ENCODE measurements at regions not wholly inside any gene's neighbourhood (a gene's known extent, or its start where the extent isn't known, plus 50 kb on each side); places are given as distances from the start of the nearest gene placed in this dataset.

DNA sequence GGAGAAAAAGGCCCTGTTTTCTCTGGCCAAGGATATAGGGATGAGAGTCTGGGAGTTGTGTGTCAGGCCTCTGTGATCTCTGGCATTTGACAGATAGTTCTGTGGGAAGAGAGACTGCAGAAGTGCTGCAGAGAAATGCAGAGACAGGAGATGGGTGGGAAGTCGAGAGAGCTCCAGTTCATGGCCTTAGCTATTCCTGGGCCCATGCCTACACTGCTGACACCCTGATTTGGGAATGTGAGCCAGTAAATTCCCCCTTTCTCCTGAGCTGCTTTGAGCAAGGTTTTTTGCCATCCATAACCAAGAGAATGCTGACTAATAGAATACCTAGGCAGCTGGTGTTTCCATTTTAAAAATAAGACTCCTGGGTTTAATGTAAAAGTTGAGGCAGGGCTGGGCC is 59.3 kb downstream of the EBLN2 start:
- no peak overlapping the region for H3K4me3 Mint-ChIP-seq (ENCODE audit: unreplicated experiment)
- no peak for DNase-seq
- no peaks in the 10 kb centered on the region for H3K9me3 Mint-ChIP-seq (ENCODE audit: unreplicated experiment)
- no peak for TF ChIP-seq CTCF (IDR thresholded peaks at IDR 0.05; ENCODE audit: partially characterized antibody, unreplicated experiment)
- no peak overlapping the region for H3K27ac Mint-ChIP-seq (ENCODE audit: unreplicated experiment)
- H3K4me1 Mint-ChIP-seq (ENCODE audit: low read depth, unreplicated experiment), result no peaks in the 10 kb centered on the region
- no peaks in the 10 kb centered on the region for H3K27me3 Mint-ChIP-seq (ENCODE audit: unreplicated experiment)
- H3K36me3 Mint-ChIP-seq (ENCODE audit: unreplicated experiment), result no peaks in the 10 kb centered on the region

DNA sequence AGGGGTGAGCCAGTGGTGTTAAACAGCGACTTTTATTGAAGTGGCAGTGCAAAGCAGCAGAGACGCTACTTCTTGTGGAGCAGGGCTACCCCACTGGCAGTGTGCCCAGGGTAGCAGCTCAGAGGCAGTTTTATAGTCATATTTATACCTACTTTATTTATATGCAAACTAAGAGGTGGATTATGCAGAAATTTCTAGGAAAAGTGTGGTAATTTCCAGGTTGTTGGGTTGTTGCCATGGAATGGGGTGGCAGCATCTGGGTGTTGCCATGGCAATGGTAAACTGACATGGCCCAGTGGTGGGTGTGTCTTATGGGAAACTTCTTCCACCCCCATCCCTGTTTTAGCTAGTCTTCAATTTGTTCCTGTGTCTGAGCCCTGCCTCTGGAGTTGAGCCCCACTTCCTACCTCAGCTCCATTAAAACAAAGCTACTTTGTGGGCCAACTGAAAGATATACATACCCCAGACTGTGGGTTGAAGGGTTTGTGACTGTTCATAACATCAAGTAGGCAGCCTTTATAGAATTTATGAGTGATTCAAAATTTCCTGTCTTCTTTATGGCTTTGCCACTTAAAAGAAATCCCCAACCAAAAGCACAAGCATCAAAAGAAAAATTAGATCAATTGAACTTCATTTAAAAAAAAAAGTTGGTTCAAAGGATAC is 60.3 kb downstream of the EBLN2 start:
- Mint-ChIP-seq H3K27ac (ENCODE audit: unreplicated experiment) (no peak overlapping the region), H3K9me3 (ENCODE audit: unreplicated experiment) (no peaks in the 10 kb centered on the region), H3K4me1 (ENCODE audit: low read depth, unreplicated experiment) (no peaks in the 10 kb centered on the region), H3K36me3 (ENCODE audit: unreplicated experiment) (no peaks in the 10 kb centered on the region), H3K4me3 (ENCODE audit: unreplicated experiment) (no peak overlapping the region), H3K27me3 (ENCODE audit: unreplicated experiment) (no peaks in the 10 kb centered on the region)
- TF ChIP-seq CTCF (IDR thresholded peaks at IDR 0.05; ENCODE audit: partially characterized antibody, unreplicated experiment), result no peak
- no peak for DNase-seq

DNA sequence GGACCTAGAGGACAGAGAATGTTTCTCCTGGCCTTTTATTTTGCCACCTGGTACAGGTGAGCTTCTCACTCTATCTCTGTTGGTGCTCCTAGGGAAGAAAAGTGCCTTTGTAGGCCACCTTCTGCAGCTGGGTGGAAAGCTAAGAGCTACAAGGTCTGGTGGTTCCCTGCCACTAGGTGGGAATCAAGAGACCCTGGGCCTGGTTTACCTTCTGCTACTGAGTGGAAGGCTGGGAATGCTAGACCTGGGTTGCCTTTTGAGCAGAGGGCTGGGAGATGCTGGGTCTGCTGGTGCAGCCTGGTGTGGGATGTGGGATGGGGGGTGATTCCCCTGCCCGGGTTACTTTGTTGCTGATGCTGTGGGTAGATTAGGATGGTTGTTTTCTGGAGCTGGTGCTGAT is 72.6 kb downstream of the EBLN2 start:
- H3K36me3 Mint-ChIP-seq (ENCODE audit: unreplicated experiment), result peaks cover 25% of the 10 kb centered on the region

GRCh38 chr3:73136941-73137340 is 75.5 kb downstream of the EBLN2 start:
- Mint-ChIP-seq H3K27ac (ENCODE audit: unreplicated experiment) (no peak overlapping the region), H3K36me3 (ENCODE audit: unreplicated experiment) (peaks cover 25% of the 10 kb centered on the region), H3K9me3 (ENCODE audit: unreplicated experiment) (peaks cover 6% of the 10 kb centered on the region), H3K27me3 (ENCODE audit: unreplicated experiment) (peaks cover 2% of the 10 kb centered on the region), H3K4me3 (ENCODE audit: unreplicated experiment) (no peak overlapping the region), H3K4me1 (ENCODE audit: low read depth, unreplicated experiment) (peaks cover 13% of the 10 kb centered on the region)
- DNase-seq, result no peak
- no peak for TF ChIP-seq CTCF (IDR thresholded peaks at IDR 0.05; ENCODE audit: partially characterized antibody, unreplicated experiment)

More for the DNA sequence above, 72.6 kb downstream of the EBLN2 start:
- Mint-ChIP-seq H3K27ac (ENCODE audit: unreplicated experiment) (no peak overlapping the region), H3K4me3 (ENCODE audit: unreplicated experiment) (no peak overlapping the region), H3K27me3 (ENCODE audit: unreplicated experiment) (peaks cover 2% of the 10 kb centered on the region), H3K4me1 (ENCODE audit: low read depth, unreplicated experiment) (peaks cover 8% of the 10 kb centered on the region), H3K9me3 (ENCODE audit: unreplicated experiment) (peaks cover 8% of the 10 kb centered on the region)
- no peak for DNase-seq
- TF ChIP-seq CTCF (IDR thresholded peaks at IDR 0.05; ENCODE audit: partially characterized antibody, unreplicated experiment), result no peak

- Mint-ChIP-seq H3K27me3 (ENCODE audit: unreplicated experiment) (no peaks in the 10 kb centered on the region), H3K9me3 (ENCODE audit: unreplicated experiment) (peaks cover 6% of the 10 kb centered on the region), H3K36me3 (ENCODE audit: unreplicated experiment) (peaks cover 20% of the 10 kb centered on the region), H3K4me3 (ENCODE audit: unreplicated experiment) (no peak overlapping the region), H3K4me1 (ENCODE audit: low read depth, unreplicated experiment) (peaks cover 15% of the 10 kb centered on the region), H3K27ac (ENCODE audit: unreplicated experiment) (no peak overlapping the region)
- TF ChIP-seq CTCF (IDR thresholded peaks at IDR 0.05; ENCODE audit: partially characterized antibody, unreplicated experiment), result no peak
- DNase-seq, result no peak
Observed at GRCh38 chr3:73137736-73138403, 76.4 kb downstream of the EBLN2 start.
